HUES48 (cell line): ENCODE measurements at regions not wholly inside any gene's neighbourhood (a gene's known extent, or its start where the extent isn't known, plus 50 kb on each side); places are given as distances from the start of the nearest gene placed in this dataset.
"Not testable (repeated sequence)": the region's sequence is repeated elsewhere in the genome, so short reads cannot be mapped to it uniquely, and the experiment has no call there.

Experiments used
- H3K27ac ChIP-seq: one replicate; pipeline ENCODE4 v1.7.0; 2013; ENCODE audit warnings: low read depth, low read length, inconsistent platforms
- H3K27me3 ChIP-seq: 2 replicates; pipeline ENCODE4 v1.6.1; 2013; ENCODE audit warnings: mild to moderate bottlenecking, low read length; ENCODE audit not compliant: control insufficient read depth, insufficient read depth
- H3K36me3 ChIP-seq: 2 replicates; pipeline ENCODE4 v1.6.1; 2013; ENCODE audit warnings: low read length; ENCODE audit not compliant: control insufficient read depth, insufficient read depth
- H3K4me1 ChIP-seq: 2 replicates; pipeline ENCODE4 v1.6.1; 2013; ENCODE audit warnings: mild to moderate bottlenecking, low read length; ENCODE audit not compliant: control insufficient read depth, insufficient read depth
- H3K4me3 ChIP-seq: 2 replicates; pipeline ENCODE4 v1.5.1; 2013; ENCODE audit warnings: mild to moderate bottlenecking, low read depth, low read length
- H3K9ac ChIP-seq: 2 replicates; pipeline ENCODE4 v1.6.1; 2013; ENCODE audit warnings: mild to moderate bottlenecking, low read depth, low read length, moderate library complexity
- H3K9me3 ChIP-seq: 2 replicates; pipeline ENCODE4 v1.6.1; 2013; ENCODE audit warnings: low read length; ENCODE audit not compliant: control insufficient read depth, insufficient read depth

DNA sequence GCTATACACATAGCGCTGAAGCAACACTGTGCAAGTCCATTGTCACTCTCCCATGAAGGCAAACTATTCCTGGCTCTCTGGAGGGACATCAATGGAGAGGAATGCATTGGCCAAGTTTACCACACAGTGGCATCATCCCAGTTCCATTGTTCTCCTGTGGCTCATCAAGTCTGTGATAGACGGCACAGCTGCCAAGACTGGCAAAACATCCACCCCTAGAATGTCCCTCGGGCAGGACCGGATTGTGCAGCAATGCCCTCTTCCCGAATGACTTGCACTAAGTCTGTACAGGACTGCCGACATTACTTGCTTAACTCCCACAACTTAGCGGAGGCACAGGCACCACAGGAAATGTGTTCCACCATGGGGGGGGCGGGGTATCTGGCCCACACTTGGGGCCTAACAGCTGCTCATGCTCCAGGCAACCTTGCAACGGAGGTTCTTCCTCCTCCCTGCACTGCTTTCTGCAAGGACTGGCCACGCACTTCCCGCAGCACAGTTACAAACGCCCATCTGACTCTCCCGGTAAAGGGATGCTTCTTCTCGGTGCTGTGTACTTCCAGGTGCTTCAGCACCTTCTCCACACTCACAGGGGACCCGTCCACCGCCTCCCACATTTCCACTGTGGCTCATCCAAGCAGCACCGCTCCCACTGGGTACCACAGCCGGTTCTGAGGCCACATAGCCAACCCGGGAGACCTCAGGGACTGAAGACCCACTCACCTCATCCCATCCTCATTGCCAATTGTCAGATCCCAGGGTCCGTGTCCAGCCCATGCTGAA lies 1309.6 kb upstream of the RAG2 start:
- Histone ChIP-seq H3K27me3 (no peaks in the 10 kb centered on the region), H3K9me3 (peaks cover under 1% of the 10 kb centered on the region; the same call in 1 of the 2 replicates), H3K4me3 (no peak overlapping the region), H3K36me3 (no peaks in the 10 kb centered on the region), H3K9ac (no peak overlapping the region), H3K4me1 (no peaks in the 10 kb centered on the region), H3K27ac (no peak overlapping the region)

GRCh38 chr11:37905707-37906417 lies 1307.8 kb upstream of the RAG2 start:
- Histone ChIP-seq H3K4me3 (no peak overlapping the region), H3K27ac (no peak overlapping the region), H3K9ac (no peak overlapping the region), H3K36me3 (no peaks in the 10 kb centered on the region), H3K9me3 (peaks cover 3% of the 10 kb centered on the region; the same call in 1 of the 2 replicates), H3K27me3 (no peaks in the 10 kb centered on the region), H3K4me1 (no peaks in the 10 kb centered on the region)

- Histone ChIP-seq H3K36me3 (no peaks in the 10 kb centered on the region), H3K27ac (no peak overlapping the region), H3K27me3 (no peaks in the 10 kb centered on the region), H3K4me3 (no peak overlapping the region), H3K4me1 (no peaks in the 10 kb centered on the region), H3K9me3 (peaks cover 26% of the 10 kb centered on the region), H3K9ac (no peak overlapping the region)
Observed at GRCh38 chr11:37896016-37896415, 1298.0 kb upstream of the RAG2 start.

DNA sequence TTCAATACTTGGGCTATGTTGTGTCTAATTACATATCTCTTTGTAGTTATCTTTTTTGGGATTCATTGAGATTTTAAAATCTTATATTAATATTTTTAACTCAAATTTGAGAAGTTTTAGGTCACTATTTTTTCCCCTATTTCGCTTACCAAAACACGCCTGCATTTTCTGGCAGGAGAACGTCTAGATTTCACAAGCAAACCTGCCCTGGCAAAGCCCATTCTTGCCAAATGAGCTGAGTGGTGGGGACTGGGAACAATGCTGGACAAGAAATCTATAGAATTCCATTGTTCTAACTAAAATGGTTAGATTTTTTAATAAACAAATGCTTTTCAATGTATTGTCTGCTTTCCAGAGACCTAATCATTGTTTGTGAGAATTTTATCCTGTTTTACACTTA lies 1283.7 kb upstream of the RAG2 start:
- no peaks in the 10 kb centered on the region for H3K27me3 ChIP-seq
- H3K36me3 ChIP-seq: no peaks in the 10 kb centered on the region
- no peaks in the 10 kb centered on the region for H3K9me3 ChIP-seq
- H3K9ac ChIP-seq: no peak overlapping the region
- H3K27ac ChIP-seq: no peak overlapping the region
- no peaks in the 10 kb centered on the region for H3K4me1 ChIP-seq
- H3K4me3 ChIP-seq: no peak overlapping the region

GRCh38 chr11:37861671-37862070 lies 1263.6 kb upstream of the RAG2 start:
- Histone ChIP-seq H3K27me3 (no peaks in the 10 kb centered on the region), H3K4me1 (peaks cover 4% of the 10 kb centered on the region; the same call in 1 of the 2 replicates), H3K27ac (no peak overlapping the region), H3K4me3 (no peak overlapping the region), H3K9ac (no peak overlapping the region), H3K9me3 (no peaks in the 10 kb centered on the region), H3K36me3 (no peaks in the 10 kb centered on the region)

DNA sequence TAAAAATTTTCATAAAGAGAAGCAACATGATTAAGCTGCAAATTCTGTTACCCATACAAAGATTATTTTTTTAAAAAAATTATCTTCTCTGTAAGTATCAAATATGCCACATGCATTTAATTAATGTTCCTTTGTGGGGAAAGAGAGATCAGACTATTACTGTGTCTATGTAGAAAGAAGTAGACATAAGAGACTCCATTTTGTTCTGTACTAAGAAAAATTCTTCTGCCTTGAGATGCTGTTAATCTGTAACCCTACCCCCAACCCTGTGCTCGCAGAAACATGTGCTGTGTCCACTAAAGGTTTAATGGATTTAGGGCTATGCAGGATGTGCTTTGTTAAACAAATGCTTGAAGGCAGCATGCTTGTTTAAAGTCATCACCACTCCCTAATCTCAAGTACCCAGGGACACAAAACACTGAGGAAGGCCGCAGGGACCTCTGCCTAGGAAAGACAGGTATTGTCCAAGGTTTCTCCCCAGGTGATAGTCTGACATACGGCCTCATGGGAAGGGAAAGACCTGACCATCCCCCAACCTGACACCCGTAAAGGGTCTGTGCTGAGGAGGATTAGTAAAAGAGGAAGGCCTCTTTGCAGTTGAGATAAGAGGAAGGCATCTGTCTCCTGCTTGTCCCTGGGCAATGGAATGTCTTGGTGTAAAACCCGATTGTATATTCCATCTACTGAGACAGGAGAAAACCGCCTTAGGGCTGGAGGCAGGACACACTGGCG lies 1260.9 kb upstream of the RAG2 start:
- H3K9me3 ChIP-seq, H3K27me3 ChIP-seq, H3K4me1 ChIP-seq, H3K9ac ChIP-seq, H3K4me3 ChIP-seq, H3K36me3 ChIP-seq: not testable (repeated sequence)
- H3K27ac ChIP-seq: peak overlapping the region; percentile 28

- Histone ChIP-seq H3K27me3 (no peaks in the 10 kb centered on the region), H3K27ac (no peak overlapping the region), H3K36me3 (no peaks in the 10 kb centered on the region), H3K4me1 (peaks cover 4% of the 10 kb centered on the region; the same call in 1 of the 2 replicates), H3K9ac (no peak overlapping the region), H3K4me3 (no peak overlapping the region), H3K9me3 (no peaks in the 10 kb centered on the region)
Observed at GRCh38 chr11:37858398-37858797, 1260.4 kb upstream of the RAG2 start.

DNA sequence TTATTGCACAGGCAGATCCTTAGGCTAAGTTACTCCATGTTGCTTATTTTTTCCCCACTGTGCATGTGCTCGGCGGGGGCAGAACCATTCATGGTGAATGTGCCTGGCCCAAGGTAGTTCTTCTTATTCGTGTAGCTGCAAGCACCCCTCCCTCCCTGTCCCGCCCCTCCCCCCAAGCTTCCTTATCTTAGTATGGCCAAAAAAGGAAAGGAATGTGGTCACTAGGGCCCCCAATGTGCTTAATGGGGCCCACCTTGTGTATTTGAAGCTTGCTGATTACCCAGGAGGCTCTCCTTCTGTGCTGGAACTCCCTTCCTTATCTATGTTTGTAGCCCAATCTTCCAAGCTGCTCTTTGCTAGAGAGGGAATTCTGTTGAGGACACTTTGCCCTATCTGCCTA lies 1259.7 kb upstream of the RAG2 start:
- Histone ChIP-seq H3K4me1 (peaks cover 4% of the 10 kb centered on the region; the same call in 1 of the 2 replicates), H3K9me3 (no peaks in the 10 kb centered on the region), H3K27ac (no peak overlapping the region), H3K9ac (no peak overlapping the region), H3K4me3 (no peak overlapping the region), H3K36me3 (no peaks in the 10 kb centered on the region), H3K27me3 (no peaks in the 10 kb centered on the region)

DNA sequence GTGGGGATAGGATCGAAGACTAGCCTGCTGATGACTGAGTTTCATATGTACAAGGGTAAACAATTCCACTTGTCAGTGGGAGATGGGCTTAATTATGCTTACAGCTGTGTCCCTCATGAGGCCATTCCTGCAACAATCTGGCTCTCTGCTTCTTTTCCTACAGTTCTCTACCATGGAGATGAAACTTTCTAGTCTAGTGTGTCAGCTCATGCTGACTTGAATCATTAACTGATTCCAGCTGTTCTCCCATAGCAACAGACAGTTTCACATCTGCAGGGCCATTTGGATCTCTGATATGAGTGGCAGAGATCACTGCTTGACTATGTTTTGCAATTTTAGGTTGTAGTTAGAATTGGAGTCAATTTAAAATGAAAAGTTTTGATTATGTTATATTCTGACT lies 1251.7 kb upstream of the RAG2 start:
- no peaks in the 10 kb centered on the region for H3K27me3 ChIP-seq
- peaks cover 3% of the 10 kb centered on the region; the same call in 1 of the 2 replicates for H3K9me3 ChIP-seq

DNA sequence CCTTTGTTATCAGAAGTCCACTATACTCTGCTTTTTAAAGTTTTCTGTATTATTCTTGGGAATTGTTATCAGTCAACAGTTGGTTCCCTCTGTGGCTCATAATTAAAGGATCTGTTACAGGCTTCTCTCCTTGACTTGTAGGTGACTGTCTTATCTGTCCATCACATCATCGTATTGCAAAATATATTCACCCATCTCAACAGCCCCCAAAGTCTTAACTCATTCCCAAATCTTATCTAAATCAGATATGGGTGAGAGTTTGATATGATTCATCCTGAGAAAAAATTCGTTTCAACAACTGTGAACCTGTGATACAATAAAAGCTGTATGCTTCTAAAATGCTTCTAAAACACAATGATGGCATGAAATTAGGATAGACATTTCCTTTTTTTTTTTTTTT lies 1245.6 kb upstream of the RAG2 start:
- H3K4me1 ChIP-seq: no peaks in the 10 kb centered on the region
- H3K36me3 ChIP-seq: no peaks in the 10 kb centered on the region
- H3K9ac ChIP-seq: no peak overlapping the region
- no peak overlapping the region for H3K27ac ChIP-seq
- H3K27me3 ChIP-seq: no peaks in the 10 kb centered on the region
- no peak overlapping the region for H3K4me3 ChIP-seq
- no peaks in the 10 kb centered on the region for H3K9me3 ChIP-seq

More for the DNA sequence above, 1251.7 kb upstream of the RAG2 start:
- Histone ChIP-seq H3K27ac (no peak overlapping the region), H3K36me3 (no peaks in the 10 kb centered on the region), H3K4me3 (no peak overlapping the region), H3K4me1 (no peaks in the 10 kb centered on the region), H3K9ac (no peak overlapping the region)

- Histone ChIP-seq H3K4me1 (no peaks in the 10 kb centered on the region), H3K27me3 (no peaks in the 10 kb centered on the region), H3K27ac (no peak overlapping the region), H3K36me3 (no peaks in the 10 kb centered on the region), H3K9ac (no peak overlapping the region), H3K4me3 (no peak overlapping the region), H3K9me3 (no peaks in the 10 kb centered on the region)
Observed at GRCh38 chr11:37841016-37841415, 1243.0 kb upstream of the RAG2 start.
